Activated CD8-positive, alpha-beta memory T cell treated with anti-CD3 and anti-CD28 coated beads, Interleukin-2, amount 50 U/mL, for 4 hours (primary cell): ENCODE measurements at regions not wholly inside any gene's neighbourhood (a gene's known extent, or its start where the extent isn't known, plus 50 kb on each side); places are given as distances from the start of the nearest gene placed in this dataset.
"Not testable (repeated sequence)": the region's sequence is repeated elsewhere in the genome, so short reads cannot be mapped to it uniquely, and the experiment has no call there.

ENCODE experiments used
- DNase-seq: peaks from one replicate; pipeline ENCODE4 v3.0.0-alpha.2; 2020

- DNase-seq, result not testable (repeated sequence)
Measured at GRCh38 chr15:20260650-20261049, 280.9 kb downstream of the GOLGA6L6 start.

DNA sequence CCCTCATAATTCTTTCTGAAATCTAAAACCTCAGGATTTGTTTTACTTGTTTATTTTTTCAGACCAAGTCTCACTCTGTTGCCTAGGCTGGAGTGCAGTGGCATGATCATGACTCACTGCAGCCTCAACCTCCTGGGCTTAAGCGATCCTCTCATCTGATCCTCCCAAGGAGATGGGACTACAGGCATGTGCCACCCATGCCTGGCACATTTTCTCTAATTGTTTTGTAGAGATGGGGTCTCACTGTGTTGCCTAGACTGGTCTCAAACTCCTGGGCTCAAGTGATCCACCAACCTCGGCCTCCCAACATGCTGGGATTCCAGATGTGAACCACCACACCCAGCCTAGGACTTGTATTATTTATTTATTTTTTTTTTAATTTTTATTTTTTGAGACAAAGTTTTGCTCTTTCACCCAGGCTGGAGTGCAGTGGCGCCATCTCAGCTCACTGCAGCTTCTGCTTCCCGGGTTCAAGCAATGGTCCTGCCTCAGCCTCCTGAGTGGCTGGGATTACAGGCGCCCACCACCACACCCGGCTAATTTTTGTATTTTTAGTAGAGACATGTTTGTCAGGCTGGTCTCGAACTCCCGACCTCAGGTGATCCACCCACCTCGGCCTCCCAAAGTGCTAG lies 281.9 kb downstream of the GOLGA6L6 start:
- DNase-seq, result not testable (repeated sequence)

DNA sequence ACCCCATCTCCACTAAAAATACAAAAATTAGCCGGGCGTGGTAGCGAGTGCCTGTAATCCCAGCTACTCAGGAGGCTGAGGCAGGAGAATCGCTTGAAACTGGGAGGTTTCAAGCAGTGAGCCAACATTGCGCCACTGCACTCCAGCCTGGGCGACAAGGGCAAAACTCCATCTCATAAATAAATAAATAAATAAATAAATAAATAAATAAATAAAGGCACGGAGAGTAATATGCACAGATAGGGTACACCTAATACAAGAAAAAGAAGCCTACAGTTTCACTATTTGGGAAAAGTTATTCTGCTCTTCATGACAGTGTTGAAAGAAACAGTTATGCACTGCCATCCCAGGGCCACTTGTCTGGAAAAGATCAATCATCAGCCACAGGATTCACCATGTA lies 285.2 kb downstream of the GOLGA6L6 start:
- not testable (repeated sequence) for DNase-seq

- not testable (repeated sequence) for DNase-seq
Measured at GRCh38 chr15:20255641-20256040, 286.0 kb downstream of the GOLGA6L6 start.

DNA sequence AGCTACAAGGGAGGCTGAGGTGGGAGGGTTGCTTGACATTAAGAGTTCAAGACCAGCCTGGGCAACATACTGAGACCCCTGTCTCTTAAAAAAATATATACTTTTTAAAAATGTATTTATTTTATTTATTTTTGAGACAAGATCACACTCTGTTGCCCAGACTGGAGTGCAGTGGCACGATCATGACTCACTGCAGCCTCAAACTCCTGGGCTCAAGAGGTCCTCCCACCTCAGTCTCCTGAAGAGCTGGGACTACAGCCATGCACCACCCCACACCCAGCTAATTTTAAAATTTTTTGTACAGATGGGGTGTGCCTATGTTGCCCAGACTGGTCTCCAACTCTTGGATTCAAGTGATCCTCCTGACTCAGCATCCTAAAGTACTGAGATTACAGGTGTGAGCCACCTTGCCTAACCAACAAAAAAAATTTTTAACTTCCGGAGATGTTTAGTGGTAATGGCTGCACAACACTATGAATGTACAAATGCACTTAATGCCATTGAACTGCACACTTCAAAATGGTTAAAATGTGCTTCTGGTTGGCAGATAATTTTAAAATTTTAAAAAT lies 288.5 kb downstream of the GOLGA6L6 start:
- DNase-seq, result not testable (repeated sequence)

DNA sequence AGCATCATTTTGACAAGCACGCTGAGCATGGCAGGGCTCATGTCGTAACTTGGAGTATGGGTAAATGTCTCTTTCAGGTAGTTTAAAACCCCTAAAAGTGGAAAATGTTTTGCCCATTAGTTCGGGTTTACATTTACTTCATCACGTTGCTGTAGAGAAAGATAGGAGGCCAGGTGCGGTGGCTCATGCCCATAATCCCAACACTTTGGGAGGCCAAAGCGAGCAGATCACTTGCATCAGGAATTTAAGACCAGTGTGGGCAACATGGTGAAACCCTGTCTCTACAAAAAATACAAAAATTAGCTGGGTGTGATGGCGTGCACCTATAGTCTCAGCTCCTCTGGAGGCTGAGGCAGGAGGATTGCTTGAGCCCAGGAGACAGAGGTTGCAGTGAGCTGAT lies 289.6 kb downstream of the GOLGA6L6 start:
- DNase-seq, result not testable (repeated sequence)

DNA sequence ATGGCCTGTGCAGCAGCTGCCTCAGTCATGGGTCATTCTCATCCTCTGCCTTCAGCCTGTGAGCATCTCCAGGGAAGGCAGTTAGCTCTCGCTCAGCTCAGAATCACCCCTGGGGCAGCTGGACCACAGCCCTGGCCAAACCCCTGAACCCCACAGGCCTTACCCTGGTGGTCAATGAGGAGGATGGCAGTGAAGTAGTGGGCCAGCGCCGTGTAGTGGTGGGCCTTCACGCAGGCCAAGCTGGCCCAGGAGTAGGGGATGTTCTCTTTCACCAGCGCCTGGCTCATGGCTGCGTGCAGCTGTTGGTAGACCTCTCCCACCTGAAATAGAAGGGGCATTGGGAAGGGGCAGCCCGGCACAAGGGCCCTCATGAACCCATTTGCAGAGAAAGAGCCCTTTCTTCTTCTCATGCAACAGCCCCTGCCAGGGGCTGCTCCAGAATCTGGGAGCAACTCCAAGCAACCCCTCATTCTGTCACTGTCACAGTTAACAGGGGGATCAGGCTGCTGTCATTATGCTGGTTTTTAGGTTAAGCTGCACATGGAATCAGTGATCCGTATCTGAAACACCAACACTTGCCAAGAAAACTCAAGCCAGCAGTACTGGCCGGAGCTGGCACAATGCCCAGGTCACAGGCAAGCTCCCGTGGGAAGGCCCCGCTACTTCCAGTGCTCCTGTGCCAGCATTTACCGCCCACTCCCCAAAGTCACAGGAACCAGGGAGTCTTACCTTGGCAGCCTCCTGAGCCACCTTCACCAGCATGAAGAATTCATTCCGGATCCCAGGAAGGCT lies 290.2 kb downstream of the GOLGA6L6 start:
- not testable (repeated sequence) for DNase-seq

- not testable (repeated sequence) for DNase-seq
Measured at GRCh38 chr15:20250206-20250605, 291.4 kb downstream of the GOLGA6L6 start.

GRCh38 chr15:20249677-20249970 lies 292.0 kb downstream of the GOLGA6L6 start:
- DNase-seq, result not testable (repeated sequence)

DNA sequence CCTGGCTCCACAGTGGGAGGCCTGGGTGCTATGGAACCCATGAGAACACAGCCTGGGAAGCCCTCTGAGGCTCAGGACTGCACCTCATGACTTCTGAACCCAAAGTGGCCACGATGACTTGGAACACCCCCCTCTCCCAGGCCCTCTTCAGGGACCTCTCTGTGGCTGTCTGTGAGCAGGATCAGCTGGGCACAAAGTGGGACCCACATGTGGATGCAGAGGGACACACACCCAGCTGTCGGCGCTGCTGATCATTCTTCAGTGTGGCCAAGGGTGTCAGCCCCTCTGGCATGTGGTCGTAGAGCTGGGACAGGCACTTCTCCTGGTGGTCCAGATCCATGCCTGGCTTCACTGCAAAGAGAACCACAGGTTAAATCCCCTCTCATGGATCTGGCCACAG lies 293.2 kb downstream of the GOLGA6L6 start:
- DNase-seq, result not testable (repeated sequence)

- not testable (repeated sequence) for DNase-seq
Measured at GRCh38 chr15:20247137-20247536, 294.5 kb downstream of the GOLGA6L6 start.

- DNase-seq, result not testable (repeated sequence)
Measured at GRCh38 chr15:20246624-20247023, 295.0 kb downstream of the GOLGA6L6 start.

GRCh38 chr15:20245856-20246255 lies 295.7 kb downstream of the GOLGA6L6 start:
- DNase-seq, result not testable (repeated sequence)

GRCh38 chr15:20244792-20245191 lies 296.8 kb downstream of the GOLGA6L6 start:
- DNase-seq, result not testable (repeated sequence)

DNA sequence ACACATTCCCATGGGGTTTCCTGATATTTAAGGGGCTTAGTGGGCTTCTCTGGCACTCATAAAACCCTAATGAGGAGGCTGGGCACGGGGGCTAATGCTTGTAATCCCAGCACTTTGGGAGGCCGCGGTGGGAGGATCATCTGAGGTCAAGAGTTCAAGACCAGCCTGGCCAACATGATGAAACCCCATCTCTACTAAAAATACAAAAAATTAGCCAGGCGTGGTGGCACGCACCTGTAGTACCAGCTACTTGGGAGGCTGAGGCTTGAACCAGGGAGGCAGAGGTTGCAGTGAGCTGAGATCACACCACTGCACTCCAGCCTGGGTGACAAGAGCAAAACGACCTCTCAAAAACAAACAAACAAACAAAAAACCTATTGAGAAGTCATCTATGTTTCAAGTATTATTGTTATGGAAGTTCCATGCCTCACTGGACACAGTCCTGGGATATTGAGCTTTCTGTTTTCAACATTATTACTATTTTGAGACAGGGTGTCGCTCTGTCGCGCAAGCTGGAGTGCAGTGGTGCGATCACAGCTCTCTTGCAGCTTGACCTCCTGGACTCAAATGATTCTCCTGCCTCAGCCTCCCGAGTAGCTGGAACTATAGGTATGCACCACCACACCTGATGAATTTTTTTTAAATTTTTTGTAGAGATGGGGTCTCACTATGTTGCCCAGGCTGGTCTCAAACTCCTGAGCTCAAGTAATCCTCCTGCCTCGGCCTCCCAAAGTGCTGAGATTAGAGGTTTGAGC lies 297.9 kb downstream of the GOLGA6L6 start:
- not testable (repeated sequence) for DNase-seq

DNA sequence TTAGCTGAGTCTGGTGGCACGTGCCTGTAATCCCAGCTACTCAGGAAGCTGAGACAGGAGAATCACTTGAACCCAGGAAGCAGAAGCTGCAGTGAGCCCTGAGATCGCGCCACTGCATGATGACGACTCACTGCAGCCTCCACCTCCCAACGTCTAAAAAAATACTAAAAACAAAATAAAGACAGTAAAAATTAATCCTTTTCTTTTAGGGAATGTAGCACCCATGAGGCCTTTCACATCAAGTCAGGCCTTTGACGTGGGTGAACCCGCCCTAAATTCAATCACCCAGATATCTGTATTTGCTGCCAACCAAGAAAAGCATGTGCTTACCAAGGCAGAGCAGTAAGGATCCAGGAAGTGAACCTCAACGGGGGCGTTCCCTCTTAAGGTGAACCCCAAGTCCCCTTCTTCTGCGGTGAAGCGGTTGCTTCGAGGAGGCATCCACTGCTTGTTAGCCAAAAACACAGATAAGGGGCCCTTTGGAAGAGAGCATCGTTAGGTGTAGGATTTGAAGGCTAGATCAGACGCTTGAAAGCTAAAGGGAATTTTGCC lies 301.2 kb downstream of the GOLGA6L6 start:
- DNase-seq, result not testable (repeated sequence)

DNA sequence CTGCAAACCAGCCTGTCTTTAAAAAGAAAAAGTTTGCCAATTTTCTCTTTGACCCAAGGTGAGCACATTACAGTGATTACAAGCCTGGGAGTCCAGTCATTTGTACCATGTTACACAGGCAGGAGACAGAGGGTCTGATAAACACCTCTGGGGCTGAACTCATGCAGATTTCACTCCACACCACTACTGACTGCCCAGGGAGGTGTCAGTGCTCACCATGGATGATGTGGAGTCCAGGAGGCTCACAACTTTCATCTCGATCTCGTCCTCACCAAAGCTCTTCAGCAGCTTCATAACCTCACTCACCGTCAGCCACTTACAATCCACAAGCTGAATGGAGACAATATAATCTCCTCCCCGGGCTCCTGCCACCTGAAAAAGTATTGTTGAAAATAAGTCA lies 302.4 kb downstream of the GOLGA6L6 start:
- DNase-seq, result not testable (repeated sequence)

GRCh38 chr15:20237256-20238020 lies 304.2 kb downstream of the GOLGA6L6 start:
- DNase-seq, result not testable (repeated sequence)

GRCh38 chr15:20235728-20236127 lies 305.9 kb downstream of the GOLGA6L6 start:
- DNase-seq, result not testable (repeated sequence)

GRCh38 chr15:20234006-20234540 lies 307.5 kb downstream of the GOLGA6L6 start:
- not testable (repeated sequence) for DNase-seq

DNA sequence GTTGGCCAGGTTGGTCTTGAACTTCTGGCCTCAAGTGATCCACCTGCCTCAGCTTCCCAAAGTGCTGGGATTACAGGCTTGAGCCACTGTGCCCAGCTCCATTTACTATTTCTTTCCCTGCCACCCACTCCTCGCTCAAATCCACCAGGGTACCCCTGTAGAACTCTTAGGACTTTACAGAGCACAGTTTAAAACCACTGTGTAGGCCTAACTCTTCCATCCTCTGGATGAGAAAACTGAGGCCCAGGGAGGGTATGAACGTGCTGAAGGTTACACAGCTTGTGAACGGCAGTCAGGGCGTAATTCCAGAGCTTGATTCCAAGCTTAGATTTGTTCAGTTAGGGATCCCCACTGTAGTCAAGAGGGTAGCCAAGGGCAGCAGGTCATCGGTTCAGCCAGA lies 309.1 kb downstream of the GOLGA6L6 start:
- DNase-seq, result not testable (repeated sequence)

DNA sequence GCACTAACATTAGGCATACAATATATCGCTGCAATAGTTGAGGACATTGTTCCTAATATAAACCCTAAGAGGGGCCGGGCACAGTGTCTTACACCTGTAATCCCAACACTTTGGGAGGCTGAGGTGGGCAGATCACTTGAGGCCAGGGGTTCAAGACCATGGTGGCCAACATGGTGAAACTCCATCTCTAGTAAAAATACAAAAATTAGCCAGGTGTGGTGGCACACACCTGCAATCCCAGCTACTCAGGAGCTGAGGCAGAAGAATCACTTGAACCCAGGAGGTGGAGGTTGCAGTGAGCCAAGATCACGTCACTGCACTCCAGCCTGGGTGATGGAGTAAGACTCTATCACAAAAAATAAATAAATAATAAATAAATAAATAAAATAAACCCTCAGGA lies 310.9 kb downstream of the GOLGA6L6 start:
- DNase-seq, result not testable (repeated sequence)
